IPS-NIHi11 (cell line): ENCODE measurements at regions not wholly inside any gene's neighbourhood (a gene's known extent, or its start where the extent isn't known, plus 50 kb on each side); places are given as distances from the start of the nearest gene placed in this dataset.
A peak's percentile ranks its signal among the peaks of the same experiment; 100 is the strongest.
"Not testable (repeated sequence)": the region's sequence is repeated elsewhere in the genome, so short reads cannot be mapped to it uniquely, and the experiment has no call there.

Experiments
- DNase-seq: peaks from one replicate; pipeline ENCODE4 v3.0.0; 2012; ENCODE audit warnings: mixed read lengths, low spot score

DNA sequence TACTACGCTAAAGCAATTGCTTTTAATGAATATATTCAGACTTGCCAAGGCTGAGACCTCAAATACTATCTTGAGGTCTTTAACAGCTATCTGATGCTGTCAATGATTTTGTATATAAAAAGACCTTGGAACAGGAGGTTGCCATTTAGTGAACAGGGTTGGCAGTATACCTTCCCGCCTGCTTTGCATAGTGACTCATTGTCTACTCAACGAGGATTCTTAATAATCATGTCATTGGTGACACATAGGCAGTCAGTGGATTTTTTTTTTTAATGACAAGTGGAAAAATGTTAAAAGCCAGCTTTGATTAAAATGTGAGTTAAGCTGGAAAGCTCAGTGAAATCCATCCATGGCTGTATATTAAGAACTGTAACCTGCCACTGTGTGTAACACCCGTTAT, 164.0 kb downstream of the ASMT start:
- no peak for DNase-seq

DNA sequence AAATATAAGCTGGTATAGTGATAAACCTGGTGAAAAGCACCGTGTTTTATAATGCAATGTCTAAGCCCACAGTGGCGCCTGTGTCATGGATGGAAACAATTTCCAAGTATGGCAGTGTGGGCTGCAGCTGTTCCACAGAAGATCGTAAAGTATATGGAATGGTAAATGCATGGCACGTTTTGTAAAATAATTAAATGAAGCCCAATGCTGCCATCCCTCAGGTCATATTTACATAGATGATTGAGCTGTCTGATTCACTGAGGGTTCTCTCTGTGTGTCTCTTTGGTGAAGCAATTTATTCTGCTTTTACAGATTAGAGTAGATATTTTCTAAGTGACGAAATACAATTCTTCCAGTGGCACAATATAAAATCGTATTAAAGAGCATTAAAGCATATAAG, 164.8 kb downstream of the ASMT start:
- no peak for DNase-seq

DNA sequence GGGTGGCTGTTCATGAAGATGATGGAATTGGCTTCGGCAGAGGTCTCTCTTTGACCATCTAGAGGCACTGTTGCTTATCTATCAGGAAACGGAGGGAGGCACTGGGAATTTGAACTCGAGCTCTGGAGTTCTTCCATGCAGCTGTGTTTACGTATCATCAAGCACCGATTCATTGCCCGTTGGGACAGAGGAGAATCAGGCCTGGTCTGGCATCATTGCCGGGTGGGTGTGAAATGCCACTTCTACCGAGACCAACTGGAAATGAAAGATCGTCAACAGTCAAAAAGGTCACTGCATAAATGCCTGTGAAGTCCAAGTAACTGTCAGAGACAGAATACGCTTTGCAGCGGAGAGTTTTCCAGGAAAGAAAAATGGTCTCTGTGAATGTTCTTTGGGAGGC, 166.9 kb downstream of the ASMT start:
- no peak for DNase-seq

DNA sequence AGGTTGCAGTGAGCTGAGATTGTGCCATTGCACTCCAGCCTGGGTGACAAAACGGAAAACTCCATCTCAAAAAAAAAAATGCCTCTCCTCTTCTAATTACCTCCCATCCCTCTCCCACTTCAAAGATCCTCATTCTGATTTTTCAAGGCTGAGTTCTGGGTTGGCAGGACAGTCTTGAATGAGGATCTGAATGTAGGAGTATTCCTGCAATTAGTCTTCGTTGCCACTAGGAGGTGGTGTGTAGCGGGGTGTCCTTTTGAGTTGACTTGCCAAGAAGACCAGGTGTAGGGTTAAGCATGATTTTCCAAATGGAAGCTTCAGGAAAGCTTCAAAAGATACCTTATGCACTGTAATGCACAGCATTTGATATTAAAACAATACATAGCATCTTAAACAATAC, 169.9 kb downstream of the ASMT start:
- no peak for DNase-seq

DNA sequence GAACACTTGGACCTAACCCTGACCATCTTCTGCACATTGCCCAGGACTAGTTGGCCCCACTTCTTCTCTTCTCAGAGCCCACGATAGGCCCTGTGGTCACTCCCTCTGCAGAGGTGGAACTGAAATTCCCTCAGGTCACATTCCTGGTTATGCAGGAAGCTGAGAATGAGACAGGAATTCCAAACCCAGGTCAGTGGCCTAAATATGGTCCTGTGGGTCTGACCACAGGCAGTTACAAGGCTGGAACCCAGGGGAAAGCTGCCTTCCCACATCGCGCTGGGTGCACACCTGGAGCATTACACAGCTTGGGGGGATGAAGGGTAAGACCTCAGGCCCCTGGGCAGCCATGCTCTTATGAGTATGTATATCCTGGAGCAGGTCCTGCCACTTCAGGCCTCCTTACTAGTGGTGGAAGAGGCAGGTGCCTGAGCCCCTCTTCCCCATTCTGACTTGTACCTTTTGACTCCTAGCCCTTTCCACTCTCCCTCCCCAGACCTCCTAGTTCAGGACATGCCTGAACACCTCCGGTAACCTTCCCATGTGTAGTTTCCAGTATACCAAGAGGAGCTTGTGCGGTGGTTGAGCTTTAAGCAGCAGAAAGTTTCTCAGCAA, 173.5 kb downstream of the ASMT start:
- DNase-seq = no peak

DNA sequence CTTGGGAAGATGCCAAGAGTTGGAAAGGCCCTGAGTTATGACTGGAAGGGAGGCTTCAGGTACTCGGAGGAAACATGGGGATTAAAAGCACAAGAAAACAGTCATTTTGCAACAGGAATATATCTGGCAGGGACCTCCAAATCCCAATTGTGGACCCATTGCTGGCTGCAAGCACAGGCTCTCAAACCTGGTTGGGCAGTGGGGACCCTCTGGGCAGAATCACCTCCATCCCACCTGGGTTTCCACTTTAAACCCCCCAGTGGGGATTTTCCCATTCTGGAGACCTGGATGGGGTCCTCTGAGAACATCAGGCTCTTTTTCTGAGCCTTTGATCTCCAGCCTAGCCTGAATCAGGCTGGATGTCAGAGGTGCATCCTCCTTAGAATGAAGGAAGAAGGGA, 177.8 kb downstream of the ASMT start:
- DNase-seq = no peak

DNA sequence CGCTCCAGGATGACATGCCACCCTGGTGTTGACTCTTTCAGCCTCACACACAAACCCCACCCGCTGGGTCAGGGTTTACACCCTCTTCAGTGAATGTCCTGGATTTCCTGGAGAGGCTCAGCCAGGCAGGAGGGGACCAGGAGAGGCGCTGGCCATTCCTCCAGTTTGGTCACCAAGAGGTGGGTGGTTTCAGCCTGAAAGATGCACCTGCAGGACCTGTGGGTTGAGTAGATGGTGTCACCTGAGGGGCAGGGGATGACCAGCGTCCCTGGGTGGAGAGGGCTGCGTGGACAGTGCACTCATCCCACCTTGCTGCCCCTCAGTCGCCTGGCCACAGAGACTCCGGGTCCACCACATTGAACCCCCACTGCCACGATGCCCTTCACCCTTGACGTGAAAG, 179.7 kb downstream of the ASMT start:
- no peak for DNase-seq

DNA sequence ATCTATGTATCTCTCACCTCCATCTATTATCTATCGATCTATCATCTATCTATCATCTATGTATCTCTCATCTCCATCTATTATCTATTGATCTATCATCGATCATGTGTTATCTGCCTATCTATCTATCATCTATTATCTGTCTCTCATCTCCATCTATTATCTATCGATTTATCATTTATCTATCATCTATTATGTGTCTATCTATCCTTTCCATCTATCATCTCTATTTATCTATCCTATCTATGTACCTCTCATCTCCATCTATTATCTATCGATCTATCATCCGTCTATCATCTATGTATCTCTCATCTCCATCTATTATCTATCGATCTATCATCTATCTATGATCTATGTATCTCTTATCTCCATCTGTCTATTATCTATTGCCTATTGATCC, 188.1 kb downstream of the ASMT start:
- no peak for DNase-seq

DNA sequence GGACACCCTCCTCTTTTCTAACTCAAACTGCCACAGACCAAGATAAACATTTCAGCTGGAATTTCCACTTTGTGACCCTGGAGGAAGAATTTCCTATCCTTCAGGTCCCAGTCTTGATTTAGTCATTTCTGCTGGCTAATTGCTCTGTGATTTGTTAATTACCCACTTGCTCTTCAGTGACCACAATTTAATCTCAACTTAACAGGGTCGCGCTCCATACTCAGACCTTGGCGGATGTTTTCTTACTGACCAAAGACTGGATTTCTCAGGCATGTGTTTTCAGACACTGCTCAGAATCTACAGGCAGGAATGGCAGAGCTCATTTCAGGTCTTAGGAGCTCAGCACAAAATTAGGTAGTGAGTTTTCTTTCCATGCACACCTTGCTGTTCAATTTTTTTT, 188.9 kb downstream of the ASMT start:
- DNase-seq = no peak

DNA sequence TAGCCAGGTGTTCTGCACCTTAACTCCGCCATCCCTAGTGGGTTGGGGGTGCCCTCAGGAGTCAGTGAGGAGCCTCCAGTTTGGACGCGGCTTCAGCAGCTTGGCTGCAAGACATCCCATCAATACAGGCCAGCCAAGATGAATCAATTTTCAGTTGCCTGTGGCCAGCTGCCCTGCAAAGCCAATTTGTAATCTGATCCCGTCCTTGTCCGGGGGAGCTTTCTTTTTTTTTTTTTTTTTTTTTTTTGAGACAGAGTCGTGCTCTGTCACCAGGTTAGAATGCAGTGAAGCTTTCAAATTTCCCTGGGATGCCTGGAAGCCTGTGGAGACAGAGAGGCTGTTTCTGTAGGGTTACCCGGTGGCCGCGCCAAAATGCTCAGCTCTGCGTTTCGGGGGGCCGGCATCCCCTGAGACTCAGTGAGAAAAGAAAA, 192.5 kb downstream of the ASMT start:
- peak; percentile 67 for DNase-seq

DNA sequence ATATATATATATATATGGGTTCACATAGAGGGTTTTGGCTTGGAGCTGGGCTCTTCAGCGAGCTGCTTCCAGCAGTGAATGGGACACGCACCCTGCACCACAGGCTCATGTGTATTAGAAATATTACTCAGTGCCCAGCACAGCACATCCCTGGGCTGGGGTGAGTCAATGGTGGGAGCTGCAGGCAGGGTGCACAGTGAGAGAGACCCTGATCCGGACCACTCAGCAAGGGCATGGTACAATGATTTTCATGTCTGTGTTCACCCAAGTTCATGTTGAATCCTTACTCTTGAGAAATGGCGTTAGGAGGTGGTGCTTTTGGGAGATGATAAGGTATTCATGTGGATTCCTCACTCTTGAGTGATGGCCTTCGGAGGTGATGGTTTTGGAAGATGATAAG, 194.7 kb downstream of the ASMT start:
- no peak for DNase-seq

DNA sequence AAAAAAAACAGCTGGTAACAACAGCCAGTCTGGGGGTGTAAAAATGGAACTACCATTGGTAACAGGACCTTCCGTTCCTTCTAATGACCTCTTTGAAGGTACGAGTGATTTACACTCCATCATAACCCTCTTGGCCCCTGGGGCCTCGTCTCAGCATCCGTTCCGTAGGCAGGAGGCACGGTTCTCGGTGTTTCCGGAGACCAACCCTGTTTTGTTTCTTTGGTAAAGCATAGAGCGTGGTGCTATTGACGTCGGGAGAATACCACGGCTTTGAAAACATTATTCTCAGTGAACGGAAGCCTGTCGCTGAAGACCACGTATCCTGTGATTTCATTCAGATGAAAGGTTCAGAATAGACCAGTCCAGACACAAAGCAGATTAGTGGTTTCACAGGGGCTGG, 198.9 kb downstream of the ASMT start:
- DNase-seq = no peak

DNA sequence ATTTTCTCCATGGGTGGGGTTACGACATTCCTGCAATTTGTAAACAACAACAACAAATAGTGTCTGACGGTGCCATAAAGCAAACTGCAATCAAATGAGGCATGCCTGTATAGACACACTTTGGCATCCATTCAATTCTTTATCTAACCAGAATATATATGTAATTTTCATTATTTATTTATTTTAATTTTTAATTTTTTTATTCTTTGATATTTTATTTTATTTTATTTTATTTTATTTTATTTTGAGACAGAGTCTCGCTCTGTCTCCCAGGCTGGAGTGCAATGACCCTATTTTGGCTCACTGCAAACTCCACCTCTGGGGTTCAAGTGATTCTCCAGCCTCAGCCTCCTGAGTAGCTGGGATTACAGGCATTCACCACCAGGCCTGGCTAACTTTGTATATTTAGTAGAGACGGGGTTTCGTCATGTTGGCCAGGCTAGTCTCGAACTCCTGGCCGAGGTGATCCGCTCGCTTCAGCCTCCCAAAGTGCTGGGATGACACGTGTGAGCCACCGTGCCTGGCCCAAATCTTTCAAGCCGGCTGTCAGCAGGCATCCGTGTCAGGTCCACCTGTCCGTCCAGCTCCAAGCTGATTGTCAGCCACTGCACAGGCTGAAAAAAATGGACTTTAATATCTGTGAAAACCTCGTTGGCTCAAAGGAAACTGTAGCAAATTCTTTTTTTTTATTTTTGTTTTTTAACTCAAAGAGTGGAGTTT, 200.8 kb downstream of the ASMT start:
- DNase-seq = no peak

DNA sequence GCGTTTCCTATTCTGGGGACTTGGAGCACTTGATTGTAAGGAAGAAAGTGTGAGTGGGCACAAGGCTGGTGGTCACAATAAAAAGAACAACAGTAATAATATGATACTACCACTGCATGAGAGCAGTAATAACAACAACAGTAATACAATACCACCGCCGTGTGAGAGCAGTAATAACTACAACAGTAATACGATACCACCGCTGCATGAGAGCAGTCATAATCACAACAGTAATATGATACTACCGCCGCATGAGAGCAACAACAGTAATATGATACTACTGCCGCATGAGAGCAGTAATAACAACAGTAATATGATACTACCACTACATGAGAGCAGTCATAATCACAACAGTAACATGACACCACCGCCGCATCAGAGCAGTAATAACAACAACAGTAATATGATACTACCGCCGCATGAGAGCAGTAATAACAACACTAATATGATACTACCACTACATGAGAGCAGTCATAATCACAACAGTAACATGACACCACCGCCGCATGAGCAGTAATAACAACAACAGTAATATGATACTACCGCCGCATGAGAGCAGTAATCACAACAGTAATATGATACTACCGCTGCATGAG, 201.6 kb downstream of the ASMT start:
- not testable (repeated sequence) for DNase-seq

DNA sequence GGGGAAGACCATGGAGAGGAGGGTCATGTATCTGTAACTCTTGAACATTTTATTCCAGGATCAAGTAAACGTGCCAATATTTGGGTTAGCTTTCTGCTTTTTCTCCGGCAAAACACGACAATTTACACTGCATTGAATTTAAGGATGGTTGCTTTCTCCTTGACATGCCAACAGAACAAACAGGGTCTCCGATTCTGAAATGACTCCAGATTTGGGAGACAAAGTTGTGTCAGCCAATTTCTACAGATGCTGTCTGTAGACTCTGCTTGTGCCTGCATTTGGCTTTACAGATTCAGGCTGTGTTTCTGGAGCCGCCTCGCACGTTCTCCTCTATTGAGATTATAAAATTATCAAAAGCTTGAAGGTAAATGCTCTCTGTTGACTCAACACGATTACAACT, 207.0 kb downstream of the ASMT start:
- DNase-seq = no peak

DNA sequence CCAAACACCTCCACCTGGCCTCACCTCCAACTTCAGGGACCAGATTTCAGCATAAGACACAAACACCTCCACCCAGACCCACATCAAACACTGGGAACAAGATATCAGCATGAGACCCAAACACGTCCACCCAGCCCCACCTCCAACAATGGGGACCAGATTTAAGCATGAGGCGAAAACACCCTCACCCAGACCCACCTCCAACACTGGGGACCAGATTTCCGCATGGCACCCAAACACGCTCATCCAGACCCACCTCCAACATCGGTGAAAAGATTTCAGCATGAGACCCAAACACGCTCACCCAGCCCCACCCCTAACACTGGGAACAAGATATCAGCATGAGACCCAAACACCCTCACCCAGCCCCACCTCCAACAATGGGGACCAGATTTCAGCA, 210.0 kb downstream of the ASMT start:
- no peak for DNase-seq

DNA sequence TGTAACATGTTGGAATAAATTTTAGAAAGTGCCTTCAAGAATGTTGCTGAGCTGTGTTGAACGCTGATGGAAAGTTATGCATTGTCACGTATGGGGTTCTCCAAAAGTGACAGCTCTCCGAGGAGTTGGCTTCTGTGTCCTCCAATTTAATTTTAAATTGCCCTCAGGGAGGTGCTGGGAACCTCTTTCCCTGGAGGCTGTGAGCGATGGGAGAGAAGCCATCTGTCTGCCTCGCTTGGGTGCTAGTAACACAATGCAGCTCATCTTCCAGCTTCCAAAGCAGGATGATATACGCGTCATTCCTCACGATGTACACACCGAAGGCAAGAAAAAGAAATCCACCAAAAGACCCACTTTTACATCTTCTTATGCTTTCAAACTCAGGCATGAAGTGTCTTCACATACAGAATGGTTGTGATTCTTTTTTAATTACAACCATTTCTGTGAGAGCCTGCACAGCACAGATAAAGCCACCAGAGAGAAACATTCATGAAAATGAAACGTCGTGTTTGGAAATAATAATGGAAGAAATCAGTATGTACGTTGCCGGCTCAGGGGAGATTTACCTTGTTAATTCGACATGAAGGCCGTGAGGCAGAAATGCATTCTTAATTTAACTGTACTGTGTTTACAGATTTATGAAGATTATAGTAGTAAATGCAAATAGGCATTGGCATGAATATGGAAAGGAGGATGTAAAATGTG, 218.9 kb downstream of the ASMT start:
- no peak for DNase-seq

DNA sequence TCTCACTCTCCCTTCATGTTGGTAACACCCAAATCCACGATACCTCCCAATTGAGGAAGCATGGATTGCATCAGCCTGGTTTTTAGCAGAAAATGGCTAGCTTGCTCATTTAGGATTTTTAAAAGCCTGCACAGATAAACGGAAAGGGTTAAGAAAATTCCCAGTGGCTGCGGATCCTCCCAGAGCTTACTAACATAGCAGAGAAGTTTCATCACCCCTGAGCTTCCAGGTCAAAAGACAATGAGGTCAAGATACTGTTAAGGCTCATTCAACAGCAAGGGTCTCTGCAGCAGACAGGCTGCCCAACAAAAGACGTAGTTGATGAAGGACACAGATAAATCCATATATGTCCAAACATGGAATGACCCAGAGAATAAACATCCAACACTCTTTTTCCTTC, 220.2 kb downstream of the ASMT start:
- DNase-seq = peak; percentile 39

DNA sequence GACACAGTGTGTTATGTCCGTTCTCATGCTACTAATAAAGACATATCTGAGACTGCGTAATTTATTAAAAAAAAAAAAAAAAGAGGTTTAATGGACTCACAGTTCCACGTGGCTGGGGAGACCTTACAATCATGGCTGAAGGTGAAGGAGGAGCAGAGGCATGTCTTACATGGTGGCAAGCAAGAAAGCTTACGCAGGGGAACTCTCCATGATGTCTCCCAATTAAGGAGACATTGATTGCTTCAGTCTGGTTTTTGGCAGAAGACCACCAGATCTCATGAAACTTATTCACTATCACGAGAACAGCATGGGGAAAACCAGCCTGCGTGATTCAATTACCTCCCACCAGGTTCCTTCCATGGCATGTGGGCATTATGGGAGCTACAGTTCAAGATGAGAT, 221.8 kb downstream of the ASMT start:
- no peak for DNase-seq

DNA sequence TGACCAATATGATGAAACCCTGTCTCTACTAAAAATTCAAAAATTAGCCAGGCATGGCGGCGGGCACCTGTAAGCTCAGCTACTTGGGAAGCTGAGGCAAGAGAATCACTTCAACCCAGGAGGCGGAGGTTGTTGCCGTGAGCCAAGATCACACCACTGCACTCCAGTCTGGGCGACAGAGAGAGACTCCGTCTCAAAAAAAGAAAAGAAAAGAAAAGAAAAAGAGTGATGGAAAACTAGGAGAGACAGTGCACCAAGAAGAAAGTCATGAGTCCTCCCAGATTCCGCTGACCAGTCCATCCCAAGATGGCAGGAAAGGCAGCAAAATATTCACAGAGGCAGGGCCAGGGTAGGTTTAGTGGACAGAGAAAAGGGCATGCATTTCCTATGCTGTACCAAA, 226.9 kb downstream of the ASMT start:
- no peak for DNase-seq

DNA sequence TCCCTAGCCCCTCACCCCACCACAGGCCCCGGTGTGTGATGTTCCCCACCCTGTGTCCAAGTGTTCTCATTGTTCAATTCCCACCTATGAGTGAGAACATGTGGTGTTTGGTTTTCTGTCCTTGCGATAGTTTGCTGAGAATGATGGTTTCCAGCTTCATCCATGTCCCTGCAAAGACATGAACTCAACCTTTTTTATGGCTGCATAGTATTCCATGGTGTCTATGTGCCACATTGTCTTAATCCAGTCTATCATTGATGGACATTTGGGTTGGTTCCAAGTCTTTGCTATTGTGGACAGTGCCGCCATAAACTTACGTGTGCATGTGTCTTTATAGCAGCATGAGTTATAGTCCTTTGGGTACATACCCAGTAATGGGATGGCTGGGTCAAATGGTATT, 232.1 kb downstream of the ASMT start:
- DNase-seq = not testable (repeated sequence)

DNA sequence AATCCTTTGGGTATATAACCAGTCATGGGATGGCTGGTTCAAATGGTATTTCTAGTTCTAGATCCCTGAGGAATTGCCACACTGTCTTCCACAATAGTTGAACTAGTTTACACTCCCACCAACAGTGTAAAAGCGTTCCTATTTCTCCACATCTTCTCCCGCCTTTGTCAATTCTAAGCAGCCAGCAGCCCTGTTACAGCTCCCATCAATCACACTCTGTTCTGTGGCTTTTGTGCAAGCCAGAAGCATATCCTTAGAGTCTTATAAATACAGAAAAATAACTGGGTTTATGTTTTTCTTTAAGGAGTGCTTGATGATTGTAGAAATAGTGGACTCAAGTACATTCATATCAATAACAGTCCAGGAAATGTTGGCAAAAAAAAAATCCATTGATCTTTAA, 232.9 kb downstream of the ASMT start:
- DNase-seq = not testable (repeated sequence)

DNA sequence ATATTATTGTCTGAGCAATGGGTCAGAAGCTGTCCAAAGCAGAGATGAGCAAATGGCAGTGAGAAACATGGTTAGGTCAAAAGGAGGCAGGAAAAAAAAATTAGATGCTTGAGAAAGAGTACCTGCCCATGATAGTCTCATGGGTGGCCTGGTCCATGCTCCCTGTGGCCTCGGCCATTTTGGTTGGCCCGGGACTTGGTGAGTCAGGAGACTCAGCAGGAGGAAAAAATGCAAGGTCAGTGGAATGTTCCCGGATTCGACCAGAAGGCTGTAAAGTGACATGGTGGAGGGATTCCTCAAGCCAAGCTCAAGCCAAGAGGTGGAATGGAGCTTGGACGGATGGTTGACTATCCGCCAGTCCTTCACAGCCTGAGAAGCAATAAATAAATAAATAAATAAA, 236.7 kb downstream of the ASMT start:
- DNase-seq = no peak
